EH (cell line): ENCODE measurements at regions not wholly inside any gene's neighbourhood (a gene's known extent, or its start where the extent isn't known, plus 50 kb on each side); places are given as distances from the start of the nearest gene placed in this dataset.
"Not testable (repeated sequence)": the region's sequence is repeated elsewhere in the genome, so short reads cannot be mapped to it uniquely, and the experiment has no call there.

ENCODE experiments used
- DNase-seq: peaks from one replicate; pipeline ENCODE4 v3.0.0-alpha.2; 2015; ENCODE audit warnings: low read depth

DNA sequence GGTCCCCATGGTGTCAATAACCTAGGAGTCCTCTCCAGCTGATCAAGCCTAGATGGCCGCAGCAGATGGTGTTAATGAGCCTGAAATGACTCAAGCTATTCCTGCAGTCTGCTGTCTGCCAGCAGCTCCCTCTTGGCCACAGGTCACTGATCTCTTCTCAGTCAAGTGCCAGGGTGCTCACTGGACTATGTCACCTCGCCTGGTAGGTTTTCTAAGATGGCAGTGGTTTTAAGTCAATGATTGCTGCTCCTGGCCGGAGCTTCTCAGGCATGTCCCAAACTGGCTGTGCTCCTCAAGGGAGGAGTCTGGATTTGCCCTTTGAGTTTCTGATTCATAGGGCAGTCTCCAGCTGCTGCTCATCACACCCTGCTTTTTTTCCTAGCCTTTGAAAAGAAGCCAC lies 58.6 kb upstream of the SHISA6 start:
- no peak for DNase-seq

DNA sequence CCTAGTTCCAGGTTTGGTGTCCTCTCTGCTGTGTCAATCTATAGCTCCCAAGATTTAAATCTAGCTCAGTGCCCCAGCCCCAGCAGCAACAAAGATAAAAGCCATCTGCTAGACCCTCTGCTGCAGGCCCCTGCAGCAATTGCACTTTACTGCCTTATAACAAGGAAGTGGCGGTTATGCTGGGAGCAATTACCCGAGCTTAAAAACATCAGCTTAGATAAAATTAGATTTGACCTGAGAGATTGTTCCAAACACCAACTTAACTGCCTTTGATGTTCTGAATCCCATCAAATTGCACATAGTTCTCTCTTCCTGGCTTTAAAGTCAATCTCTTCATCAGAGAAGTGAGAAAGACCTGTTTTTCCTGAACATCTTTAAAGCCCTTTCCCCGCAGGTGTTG lies 62.4 kb upstream of the SHISA6 start:
- DNase-seq: no peak

DNA sequence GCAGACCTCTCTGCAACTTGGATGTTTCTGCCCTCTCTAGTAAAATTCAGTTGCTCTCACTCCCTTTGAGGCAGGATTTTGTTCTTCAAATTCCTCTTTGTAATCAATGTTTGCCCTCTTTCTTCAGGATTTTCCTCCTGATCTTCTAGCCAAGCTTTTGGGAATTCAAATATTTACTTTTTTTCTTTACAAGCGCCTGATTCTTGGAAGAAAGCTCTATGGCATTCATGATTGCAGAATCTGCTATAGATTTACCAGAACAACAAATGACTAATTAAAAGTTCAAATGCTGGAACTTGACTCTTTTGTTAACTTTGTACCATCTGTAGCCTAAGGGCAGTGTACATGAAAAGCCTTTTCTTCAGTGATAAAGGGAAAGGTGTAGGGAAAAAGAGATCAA lies 63.7 kb upstream of the SHISA6 start:
- DNase-seq: no peak

DNA sequence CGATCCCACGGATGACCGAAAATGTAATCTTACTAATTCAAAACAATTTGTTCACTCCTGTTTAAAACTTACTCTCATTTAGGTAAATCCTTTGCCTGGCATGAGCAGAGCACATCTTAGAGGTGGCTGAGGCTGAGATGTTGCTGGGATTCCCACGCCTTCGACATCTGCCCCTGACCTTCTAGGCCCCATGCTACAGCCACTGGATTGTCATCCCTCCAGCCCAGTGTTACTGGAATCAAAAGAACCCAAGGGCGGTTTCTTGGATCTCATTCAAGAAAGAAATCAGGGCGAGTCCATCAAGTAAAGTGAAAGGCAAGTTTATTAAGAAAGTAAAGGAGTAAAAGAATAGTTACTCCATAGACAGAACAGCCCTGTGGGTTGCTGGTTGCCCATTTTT lies 64.5 kb upstream of the SHISA6 start:
- no peak for DNase-seq

DNA sequence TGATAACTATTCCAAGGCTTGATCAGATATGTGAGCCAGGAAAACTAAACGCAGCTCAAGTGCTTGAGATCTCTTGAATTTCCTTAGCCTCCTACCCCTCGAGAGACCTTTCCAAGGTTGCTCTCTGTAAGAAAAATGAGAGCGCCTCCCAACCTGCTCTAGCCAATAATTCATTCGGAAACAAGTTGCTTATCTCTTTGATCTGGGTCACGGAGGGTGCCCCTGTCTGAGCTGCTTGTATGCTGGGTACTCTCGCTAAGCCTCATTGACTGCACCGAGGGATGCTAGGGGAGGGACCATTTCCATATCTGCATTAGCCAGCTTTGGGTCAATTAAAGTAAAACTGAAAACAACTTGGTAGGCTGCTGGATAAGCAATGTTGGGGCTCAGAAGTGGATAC lies 70.1 kb upstream of the SHISA6 start:
- no peak for DNase-seq

DNA sequence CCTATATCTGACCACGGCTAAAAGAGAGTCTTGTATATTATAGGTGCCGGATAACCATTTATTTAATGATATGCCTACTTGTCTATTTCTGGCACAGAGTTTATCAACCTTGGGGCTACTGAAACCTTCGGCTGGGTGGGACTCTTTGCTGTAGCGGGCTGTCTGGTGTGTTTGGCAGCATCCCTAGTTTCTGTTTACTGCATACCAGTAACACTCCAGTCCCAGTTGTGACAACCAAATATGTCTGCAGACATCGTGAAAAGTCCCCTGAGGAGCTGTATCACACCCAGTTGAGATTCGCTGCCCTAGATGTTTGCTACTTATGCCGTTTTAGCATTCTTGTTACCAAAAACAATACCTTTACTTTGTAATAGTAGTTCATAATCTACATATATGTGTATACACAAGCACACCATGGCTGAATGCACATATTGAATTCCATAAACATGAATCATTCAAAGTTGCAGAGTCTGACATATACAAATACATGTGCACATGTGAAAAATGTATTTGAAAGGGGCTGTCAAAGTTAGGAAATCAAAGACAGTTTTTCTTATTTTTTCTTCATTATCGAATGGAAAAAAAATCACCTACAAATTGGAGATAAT lies 89.1 kb upstream of the SHISA6 start:
- DNase-seq: no peak

DNA sequence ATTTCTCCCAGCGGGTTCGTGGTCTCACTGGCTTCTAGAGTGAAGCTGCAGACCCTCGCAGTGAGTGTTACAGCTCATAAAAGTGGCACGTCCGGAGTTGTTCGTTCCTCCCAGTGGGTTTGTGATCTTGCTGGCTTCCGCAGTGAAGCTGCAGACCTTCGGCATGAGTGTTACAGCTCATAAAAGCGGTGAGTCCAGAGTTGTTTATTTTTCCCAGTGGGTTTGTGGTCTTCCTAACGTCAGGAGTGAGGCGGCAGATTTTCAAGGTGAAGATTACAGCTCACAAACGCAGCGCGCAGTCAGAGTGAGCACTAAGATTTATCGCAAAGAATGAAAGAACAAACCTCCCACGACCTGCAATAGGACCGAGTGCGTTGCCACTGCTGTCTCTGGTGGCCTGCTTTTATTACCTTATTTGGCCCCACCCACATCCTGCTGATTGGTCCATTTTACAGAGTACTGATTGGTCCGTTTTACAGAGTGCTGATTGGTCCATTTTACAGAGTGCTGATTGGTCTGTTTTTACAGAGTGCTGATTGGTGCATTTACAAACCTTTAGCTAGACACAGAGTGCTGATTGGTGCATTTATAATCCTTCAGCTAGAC lies 90.0 kb upstream of the SHISA6 start:
- not testable (repeated sequence) for DNase-seq

DNA sequence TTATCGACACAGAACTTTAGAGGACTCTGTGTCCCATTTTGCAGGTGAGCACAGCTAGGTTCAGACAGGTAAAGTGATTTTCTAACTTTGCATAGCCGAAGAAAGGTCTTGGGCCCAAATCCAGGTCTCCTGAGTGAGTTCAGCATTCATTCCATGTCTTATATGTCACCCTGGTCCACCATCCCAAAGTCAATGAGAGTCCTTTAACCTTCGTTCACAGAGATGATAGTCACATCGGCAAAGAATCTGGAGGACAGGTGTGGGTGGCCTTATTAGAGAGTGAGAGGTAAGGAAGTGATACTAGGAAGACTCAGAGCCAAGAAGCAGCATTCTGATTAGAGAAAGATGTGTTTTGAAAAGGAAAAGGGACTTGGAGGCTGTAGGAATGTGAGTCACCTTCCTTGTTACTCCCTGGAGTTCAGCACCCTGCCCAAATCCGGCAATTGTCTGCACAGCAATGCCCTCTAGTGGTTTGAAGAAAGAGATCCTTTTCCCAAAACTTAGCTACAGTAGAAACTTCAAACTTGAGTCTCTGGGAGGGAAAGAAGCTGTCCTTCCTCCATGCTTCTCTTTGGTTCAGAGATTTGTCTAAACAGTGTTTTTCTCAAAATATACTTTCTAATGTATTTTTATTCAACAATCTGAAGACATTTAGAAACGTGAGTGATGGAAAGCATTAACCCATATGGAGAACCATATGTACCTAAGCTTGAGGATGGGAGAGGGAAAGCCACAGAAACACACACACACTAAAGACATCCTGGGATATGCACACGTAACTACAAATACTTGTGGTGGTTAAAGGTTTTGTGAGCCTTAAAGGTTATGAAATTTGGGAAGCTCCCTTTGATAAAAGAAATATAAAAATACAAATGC lies 96.4 kb upstream of the SHISA6 start:
- peak; percentile 4 for DNase-seq

DNA sequence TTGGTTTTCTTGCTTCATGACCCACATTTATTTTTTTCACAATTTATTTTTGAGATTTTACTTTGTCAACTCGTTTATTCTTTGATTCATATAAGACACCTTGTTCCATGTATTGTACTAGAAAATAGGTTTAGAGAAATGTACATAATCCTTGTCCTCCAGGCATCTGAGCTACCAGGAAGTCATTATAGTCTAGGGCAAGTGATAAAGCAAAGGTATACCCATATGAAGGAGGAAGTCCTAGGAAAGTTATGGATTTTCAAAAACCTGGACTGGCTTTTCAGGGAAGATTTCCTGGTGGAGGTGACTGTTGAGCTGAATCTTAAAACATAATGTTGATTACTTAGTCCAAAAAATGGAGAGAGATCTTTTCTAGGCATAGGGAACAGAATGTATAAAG lies 98.8 kb upstream of the SHISA6 start:
- DNase-seq: no peak

DNA sequence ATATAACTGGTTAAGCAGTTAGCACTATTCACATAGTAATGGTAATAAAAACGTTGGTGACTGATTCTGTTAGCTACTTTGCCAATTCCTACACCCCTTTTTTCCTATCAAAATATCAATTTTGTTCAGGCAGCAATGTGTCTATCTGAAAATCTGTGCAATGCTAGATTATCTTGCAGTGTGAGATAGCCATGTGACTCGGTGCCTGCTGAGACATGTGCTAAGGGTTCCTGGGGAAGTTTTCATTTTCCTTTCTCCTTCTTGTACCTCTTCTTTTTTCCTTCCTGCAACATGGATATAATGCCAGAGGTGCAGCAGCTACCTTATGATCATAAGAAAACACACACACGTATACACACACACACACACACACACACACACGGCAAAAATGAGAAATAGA lies 100.5 kb upstream of the SHISA6 start:
- DNase-seq: no peak

DNA sequence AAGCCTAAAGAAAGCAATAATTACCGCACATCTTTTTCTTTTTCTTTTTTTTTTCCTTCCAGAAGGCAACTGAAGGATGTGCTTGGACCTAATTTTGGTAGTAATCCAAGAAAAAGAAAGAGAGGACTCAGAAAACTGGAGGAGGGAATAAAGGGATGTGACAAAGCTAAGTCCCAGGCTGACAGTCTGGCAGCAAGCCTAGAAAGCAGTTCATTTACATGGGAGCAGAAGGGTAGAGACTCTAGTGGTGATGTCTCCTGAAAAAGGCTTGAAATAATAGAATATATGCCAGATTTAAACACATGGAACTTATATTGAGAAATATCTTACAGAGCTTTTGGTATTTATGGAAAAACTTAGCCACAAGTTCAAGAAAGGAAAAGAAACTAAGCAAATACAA lies 101.0 kb upstream of the SHISA6 start:
- DNase-seq: no peak

DNA sequence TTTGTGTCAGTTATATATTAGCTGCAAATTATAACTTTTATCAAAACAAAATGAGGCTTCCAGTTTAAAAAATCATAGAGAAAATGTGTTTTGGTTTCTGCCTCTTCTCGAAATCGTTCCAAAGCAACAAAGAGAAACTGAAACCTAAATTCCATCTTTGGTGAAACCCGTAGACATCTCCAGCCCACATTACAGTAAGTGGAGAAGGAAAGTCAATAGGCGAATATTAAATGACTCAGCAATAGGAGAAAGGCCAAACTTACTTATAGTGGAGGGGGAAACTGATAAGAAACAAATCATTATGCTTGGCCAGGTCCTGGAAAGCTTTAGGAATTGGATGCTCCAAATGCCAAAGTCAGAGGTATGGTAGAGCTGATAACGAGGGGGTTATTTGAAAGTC lies 103.0 kb upstream of the SHISA6 start:
- no peak for DNase-seq

DNA sequence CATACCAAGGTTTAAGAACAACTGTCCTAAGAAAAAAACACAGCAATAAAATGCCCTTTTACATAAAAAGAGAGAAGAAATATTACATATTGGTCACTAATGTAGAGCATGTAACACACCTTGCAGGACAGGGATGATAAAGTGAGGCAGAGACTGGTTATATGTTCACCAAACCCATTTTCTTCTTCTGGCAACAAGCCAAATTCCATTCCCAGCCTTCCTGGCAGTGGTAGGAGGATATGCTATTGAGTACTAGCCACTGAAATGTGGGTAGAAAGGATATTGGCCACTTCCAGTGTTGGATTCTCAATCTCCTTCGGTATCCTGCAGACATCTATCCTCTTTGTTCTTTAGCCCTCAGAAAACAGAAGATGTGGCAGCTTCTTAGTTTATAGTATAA lies 105.2 kb upstream of the SHISA6 start:
- no peak for DNase-seq

DNA sequence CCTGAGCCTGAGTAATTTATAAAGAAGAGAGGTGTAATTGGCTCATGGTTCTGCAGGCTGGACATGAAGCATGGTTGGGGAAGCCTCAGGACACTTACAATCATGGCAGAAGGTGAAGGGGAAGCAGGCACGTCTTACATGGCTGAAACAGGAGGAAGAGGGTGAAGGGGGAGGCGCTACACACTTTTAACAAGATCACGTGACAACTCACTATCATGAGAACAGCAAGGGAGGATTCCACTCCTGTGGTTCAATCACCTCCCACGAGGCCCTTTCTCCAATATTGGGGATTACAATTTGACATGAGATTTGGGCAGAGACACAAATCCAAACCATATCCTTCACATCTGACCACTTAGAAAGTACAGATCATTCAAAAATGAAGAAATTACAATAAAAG lies 110.6 kb upstream of the SHISA6 start:
- no peak for DNase-seq

DNA sequence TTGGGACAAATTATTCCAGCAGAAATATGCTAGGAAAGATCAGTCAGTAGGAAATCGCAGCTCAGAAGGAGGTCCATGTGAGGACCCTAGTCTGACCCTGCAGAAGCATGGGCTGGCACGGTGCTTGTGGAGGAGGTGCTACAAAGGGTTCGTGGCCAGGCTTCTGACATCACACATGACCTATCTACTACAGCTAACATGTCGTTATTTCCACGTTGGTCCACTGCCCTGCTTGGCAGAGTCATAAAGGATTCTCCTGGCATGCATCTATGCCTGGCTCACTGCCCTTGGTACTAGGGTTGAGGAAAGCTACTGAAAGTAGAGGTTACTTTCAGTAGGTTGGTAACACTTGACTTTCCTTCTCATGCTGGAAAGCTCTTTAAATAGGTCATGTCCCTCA lies 118.1 kb upstream of the SHISA6 start:
- no peak for DNase-seq

DNA sequence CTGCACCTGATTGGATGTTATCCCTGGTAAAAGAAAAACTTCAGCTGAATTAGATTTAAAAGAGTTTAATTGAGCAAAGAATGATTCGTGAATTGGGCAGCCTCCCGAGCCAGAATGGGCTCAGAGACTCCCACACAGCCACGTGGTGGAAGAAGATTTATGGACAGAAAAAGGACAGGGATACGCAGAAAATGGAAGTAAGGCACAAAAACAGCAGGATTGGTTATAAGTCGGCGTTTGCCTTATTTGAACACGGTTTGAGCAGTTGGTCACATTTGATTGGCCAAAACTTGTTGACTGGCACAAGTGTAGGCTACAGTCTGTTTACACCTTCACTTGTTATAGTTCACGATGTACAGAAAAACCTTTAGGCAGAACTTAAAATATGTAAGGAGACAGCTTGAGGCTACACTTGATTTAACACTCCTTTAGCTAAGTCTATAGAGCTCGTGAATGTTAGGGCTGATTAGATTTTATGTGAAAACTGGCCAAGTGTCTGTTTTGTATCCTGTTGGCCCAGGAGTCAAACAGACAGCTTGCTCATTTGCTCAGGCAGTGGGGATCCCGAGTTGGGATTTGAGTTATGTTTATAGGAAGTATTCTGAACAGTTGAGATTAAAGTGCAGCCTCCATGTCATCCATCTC lies 119.5 kb upstream of the SHISA6 start:
- no peak for DNase-seq

DNA sequence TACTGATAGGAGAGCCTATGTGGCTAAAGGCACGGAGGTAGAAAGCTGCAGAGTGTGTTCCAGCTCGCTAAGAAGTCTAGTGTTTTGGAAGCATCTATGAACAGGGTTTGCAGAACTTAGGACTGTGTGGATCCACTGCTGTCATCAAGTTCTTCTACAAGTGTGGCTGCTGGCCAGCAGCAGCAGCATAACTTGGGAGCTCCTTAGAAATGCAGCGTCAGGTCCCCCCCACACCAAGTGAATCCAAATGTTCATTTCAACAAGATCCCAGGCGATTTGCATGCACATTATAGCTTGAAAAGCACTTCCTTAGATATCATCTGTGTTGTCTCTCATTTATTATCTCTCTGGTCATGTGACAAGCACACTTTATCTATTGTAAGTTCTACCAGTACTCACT lies 131.9 kb upstream of the SHISA6 start:
- no peak for DNase-seq

DNA sequence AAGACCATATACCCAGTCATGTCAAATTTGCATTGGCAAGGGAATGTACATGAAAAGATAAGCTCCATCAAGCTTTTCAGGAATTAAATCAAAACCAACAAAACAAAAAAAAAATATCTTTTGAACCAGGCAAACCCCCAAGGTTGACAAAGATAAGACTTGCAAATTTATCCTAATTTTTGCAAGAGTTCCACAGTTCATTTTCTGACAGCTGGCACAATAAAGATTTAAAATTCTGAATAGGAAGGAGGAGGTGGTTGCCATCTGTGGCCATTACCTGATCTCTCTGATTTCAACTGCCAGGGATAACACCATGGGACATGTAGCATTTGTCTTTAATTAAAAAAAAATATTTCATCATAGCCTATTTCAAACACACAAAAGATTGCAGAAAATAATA lies 135.9 kb upstream of the SHISA6 start:
- no peak for DNase-seq

DNA sequence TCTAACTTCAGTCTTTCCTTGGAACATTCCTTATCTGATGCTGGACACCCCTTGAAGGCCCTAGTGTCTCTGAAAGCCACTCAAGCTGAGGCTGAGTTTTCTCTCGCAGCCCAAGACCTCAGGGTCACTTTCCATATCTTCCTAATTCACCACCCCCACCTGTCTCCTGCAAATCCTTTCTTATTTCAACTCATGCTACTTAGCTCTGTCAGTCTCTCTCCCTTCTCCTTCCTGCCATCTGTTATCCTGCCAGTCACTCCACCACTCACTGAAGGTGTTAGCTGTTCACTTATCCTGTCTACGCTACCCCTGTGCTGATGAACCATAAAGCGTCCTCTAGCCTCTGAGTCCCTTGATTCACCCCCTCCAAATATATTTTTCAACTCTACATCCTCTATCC lies 143.9 kb upstream of the SHISA6 start:
- no peak for DNase-seq

DNA sequence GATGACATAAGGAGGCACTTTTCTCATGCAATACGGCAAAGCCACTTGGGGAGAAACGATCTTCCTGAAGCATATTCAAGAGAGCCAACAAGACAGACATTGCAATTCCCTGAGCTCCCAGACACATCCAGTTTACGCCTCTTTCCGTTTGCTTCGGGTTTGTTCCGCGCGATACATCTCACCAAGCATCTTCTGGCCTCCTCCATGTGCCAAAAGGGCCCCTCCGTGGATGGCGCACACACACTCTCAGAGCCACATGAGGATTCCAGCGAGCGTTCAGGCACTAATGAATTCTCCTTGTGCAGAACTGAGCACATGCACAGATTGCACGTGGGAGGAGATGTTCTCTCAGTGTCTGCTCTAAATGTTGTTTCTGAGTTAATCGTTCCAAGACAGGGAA lies 146.7 kb upstream of the SHISA6 start:
- no peak for DNase-seq

DNA sequence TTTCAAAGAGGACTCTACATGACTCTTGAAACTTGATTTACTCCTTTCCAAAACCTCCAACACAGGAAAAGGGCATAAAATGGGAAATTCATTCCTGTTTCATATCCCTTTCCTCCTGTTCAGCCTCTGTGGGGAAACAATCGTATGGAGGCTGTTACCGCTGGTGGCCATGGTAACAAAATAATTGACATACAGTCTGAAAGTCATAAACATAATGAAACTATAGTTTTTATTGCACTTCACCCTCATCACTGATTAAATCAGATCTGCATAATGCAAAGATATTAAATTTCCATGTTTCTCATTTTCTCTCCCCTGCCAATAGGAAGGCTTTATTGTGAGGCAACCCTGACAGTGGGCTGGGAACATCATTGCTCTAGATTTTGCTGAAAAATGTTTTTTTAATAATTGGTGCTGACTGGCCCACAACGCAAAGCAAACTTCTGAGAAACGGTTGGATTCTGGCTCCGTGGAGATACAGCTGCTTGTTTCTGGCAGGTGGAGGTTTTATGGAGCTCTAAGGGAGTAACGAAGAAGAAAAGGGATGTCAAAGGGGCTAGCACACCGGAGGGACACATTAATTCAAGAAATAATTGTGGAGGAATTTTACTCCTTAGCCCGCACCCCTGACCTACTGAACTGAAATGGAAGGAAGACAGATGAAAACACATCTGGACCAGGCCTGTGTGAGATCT lies 154.2 kb upstream of the SHISA6 start:
- DNase-seq: no peak

DNA sequence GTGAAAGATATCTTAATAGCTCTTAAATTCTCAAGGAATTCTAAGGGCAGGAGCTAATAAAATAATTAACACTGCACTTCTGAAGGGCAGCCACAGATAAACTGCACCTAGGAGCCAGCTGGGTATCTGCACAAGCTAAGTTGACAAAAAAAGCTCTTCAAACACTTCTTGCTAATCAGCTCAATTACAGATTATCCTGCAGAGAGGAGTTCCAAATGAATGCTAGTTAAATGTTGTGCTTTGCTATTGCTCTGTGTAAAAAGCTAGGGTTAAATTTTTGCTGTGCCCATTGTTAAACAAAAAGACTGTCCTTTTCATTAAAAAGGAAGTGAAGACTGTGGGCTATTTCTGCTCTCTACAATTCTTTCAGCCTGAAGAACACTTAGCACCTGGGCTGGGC lies 158.5 kb upstream of the SHISA6 start:
- DNase-seq: no peak
